Esophagus squamous epithelium (tissue), 4 donors: ENCODE measurements at regions not wholly inside any gene's neighbourhood (a gene's known extent, or its start where the extent isn't known, plus 50 kb on each side); places are given as distances from the start of the nearest gene placed in this dataset.

Experiments
- POLR2A ChIP-seq, 4 donors: fragments of 450-650 bp; IDR thresholded peaks; one replicate each; pipeline ENCODE4 v1.6.1; 2017; ENCODE audit warnings: antibody characterized with exemption in 4 of 4, mild to moderate bottlenecking in 4 of 4, moderate library complexity in 3 of 4
- TF ChIP-seq, protein P1 (sequence below), 6 experiments: fragments of 450-650 bp in 4 of 6; fragments of 200-600 bp in 2 of 6; sonication (generic) in 2 of 6; IDR thresholded peaks; one replicate each; pipeline ENCODE4 v1.5.1; 2016 to 2019; ENCODE audit warnings: antibody characterized with exemption in 6 of 6, mild to moderate bottlenecking in 4 of 6, moderate library complexity in 4 of 6

DNA sequence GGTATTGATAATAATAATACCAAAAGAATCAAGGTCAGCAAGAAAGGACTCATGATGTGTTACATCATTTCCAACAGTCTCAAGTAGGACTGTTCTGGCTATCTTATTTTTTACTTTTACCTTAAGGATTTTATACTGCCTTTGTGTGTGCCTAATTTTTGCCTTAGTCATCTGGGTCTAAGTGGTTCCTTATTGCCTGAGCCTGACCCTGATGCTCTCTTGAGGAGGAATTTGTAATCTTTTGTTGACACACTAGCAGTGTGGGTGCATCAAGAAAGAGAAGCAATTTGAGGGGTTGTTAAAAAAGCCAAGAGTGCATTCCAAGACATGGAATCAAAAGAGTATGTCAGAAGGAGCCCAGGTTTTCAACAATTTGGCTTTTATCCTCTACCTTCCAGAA lies 59.3 kb downstream of the TMEM100 start:
- TF ChIP-seq, protein P1, sequence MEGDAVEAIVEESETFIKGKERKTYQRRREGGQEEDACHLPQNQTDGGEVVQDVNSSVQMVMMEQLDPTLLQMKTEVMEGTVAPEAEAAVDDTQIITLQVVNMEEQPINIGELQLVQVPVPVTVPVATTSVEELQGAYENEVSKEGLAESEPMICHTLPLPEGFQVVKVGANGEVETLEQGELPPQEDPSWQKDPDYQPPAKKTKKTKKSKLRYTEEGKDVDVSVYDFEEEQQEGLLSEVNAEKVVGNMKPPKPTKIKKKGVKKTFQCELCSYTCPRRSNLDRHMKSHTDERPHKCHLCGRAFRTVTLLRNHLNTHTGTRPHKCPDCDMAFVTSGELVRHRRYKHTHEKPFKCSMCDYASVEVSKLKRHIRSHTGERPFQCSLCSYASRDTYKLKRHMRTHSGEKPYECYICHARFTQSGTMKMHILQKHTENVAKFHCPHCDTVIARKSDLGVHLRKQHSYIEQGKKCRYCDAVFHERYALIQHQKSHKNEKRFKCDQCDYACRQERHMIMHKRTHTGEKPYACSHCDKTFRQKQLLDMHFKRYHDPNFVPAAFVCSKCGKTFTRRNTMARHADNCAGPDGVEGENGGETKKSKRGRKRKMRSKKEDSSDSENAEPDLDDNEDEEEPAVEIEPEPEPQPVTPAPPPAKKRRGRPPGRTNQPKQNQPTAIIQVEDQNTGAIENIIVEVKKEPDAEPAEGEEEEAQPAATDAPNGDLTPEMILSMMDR (IDR thresholded peaks at IDR 0.05): no peak
- TF ChIP-seq POLR2A (IDR thresholded peaks at IDR 0.05): no peak
